ENCODE measurements at regions not wholly inside any gene's neighbourhood (a gene's known extent, or its start where the extent isn't known, plus 50 kb on each side); places are given as distances from the start of the nearest gene placed in this dataset.

DNA sequence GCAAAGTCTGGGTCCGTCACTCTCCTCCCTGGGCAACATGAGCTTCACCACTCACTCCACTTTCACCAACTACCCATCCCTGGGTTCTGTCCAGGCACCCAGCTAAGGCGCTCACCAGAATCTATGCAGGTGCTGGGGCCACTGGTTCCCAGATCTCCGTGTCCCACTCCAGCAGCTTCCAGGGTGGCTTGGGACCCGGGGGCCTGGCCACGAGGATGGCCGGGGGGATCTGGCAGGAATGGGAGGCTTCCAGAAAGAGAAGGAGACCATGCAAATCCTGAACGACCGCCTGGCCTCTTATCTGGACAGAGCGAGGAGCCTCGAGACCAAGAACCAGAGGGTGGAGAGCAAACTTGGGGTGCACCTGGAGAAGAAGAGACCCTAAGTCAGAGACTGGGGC lies 1611.0 kb upstream of the ACO1 start:
- TF ChIP-seq, protein P1, sequence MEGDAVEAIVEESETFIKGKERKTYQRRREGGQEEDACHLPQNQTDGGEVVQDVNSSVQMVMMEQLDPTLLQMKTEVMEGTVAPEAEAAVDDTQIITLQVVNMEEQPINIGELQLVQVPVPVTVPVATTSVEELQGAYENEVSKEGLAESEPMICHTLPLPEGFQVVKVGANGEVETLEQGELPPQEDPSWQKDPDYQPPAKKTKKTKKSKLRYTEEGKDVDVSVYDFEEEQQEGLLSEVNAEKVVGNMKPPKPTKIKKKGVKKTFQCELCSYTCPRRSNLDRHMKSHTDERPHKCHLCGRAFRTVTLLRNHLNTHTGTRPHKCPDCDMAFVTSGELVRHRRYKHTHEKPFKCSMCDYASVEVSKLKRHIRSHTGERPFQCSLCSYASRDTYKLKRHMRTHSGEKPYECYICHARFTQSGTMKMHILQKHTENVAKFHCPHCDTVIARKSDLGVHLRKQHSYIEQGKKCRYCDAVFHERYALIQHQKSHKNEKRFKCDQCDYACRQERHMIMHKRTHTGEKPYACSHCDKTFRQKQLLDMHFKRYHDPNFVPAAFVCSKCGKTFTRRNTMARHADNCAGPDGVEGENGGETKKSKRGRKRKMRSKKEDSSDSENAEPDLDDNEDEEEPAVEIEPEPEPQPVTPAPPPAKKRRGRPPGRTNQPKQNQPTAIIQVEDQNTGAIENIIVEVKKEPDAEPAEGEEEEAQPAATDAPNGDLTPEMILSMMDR (IDR thresholded peaks at IDR 0.05), result no peak
- TF ChIP-seq EZH2phosphoT487 (IDR thresholded peaks at IDR 0.05), result no peak

Data from neural progenitor cell (in vitro differentiated cells).